GM12874 (cell line): ENCODE measurements at regions not wholly inside any gene's neighbourhood (a gene's known extent, or its start where the extent isn't known, plus 50 kb on each side); places are given as distances from the start of the nearest gene placed in this dataset.

Source experiments
- CTCF ChIP-seq: IDR thresholded peaks from 2 replicates; pipeline ENCODE4 v1.5.1; 2011; ENCODE audit warnings: low read depth, mild to moderate bottlenecking, control low read depth, low read length, moderate library complexity; ENCODE audit not compliant: insufficient read depth

- no peak for TF ChIP-seq CTCF
Measured at GRCh38 chr4:31735004-31735403, 1014.8 kb downstream of the PCDH7 start.

- no peak for TF ChIP-seq CTCF
Measured at GRCh38 chr4:31737419-31737818, 1017.2 kb downstream of the PCDH7 start.

- no peak for TF ChIP-seq CTCF
Measured at GRCh38 chr4:31741326-31741725, 1021.2 kb downstream of the PCDH7 start.

GRCh38 chr4:31748382-31748781, 1028.2 kb downstream of the PCDH7 start:
- no peak for TF ChIP-seq CTCF

GRCh38 chr4:31755751-31756150, 1035.6 kb downstream of the PCDH7 start:
- TF ChIP-seq CTCF, result no peak

- no peak for TF ChIP-seq CTCF
Measured at GRCh38 chr4:31768756-31769155, 1048.6 kb downstream of the PCDH7 start.

- TF ChIP-seq CTCF, result no peak
Measured at GRCh38 chr4:31783311-31783710, 1063.1 kb downstream of the PCDH7 start.

GRCh38 chr4:31784558-31784957, 1064.4 kb downstream of the PCDH7 start:
- no peak for TF ChIP-seq CTCF
